Ishikawa (cell line): ENCODE measurements at regions not wholly inside any gene's neighbourhood (a gene's known extent, or its start where the extent isn't known, plus 50 kb on each side); places are given as distances from the start of the nearest gene placed in this dataset.

Experiments
- CEBPB ChIP-seq: IDR thresholded peaks from 2 replicates; pipeline ENCODE4 v1.6.1; 2012
- CREB1 ChIP-seq: IDR thresholded peaks from 2 replicates; pipeline ENCODE4 v1.6.1; 2012; ENCODE audit warnings: low read depth
- EP300 ChIP-seq: IDR thresholded peaks from 2 replicates; pipeline ENCODE4 v1.6.1; 2012; ENCODE audit warnings: borderline replicate concordance
- FOXM1 ChIP-seq: IDR thresholded peaks from 2 replicates; pipeline ENCODE4 v1.6.1; 2012; ENCODE audit warnings: low read depth, borderline replicate concordance
- RAD21 ChIP-seq: IDR thresholded peaks from 2 replicates; pipeline ENCODE4 v1.6.1; 2012; ENCODE audit warnings: low read depth
- TCF12 ChIP-seq: IDR thresholded peaks from 2 replicates; pipeline ENCODE4 v1.6.1; 2012; ENCODE audit warnings: low read depth
- TEAD4 ChIP-seq: IDR thresholded peaks from 2 replicates; pipeline ENCODE4 v1.6.1; 2012
- TF ChIP-seq, protein P1 (sequence below): IDR thresholded peaks from 2 replicates; pipeline ENCODE4 v1.6.1; 2012; ENCODE audit warnings: low read depth, mild to moderate bottlenecking
- TF ChIP-seq, protein P2 (sequence below): IDR thresholded peaks from 2 replicates; pipeline ENCODE4 v1.6.1; 2012
- TF ChIP-seq, protein P3 (sequence below): IDR thresholded peaks from 2 replicates; pipeline ENCODE4 v1.6.1; 2012

DNA sequence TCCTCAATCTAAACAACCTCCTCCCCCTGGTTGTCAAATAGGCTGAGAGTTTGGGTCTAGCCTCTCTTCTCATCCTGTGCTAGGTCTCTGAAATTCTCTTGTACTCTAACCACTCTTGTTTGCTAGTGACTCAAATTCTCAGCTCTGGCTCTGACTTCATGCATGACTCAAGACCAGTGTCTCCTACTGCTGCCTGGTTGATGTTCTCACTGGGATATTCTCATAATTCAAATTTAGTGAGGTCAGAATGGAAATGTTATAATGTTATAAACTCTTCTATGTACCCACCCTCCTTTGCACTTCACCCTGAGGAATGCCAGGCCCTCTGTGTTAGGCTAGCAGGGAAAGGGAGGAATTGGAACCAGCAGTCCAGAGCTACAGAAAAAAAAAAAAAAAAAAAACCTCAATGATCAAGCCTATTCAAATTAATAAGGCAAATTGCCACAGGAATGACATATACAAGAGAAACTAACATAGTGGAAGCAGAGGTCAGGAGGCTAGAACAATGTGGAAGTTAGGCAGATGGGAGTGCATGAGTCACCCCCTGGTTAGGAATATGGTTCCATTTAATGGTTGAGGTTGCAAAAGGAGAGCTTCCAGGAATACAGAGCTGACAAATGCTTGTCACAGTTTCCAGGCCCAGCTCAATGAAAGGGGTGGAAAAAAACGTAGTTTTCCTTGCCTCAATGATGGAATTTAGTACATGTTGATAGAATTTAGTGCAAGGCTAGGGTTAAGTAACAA, 459.5 kb downstream of the RMST start:
- TF ChIP-seq FOXM1 (no peak), RAD21 (no peak), TEAD4 (no peak), CEBPB (no peak), TCF12 (no peak), EP300 (no peak), CREB1 (no peak)
- TF ChIP-seq, protein P1, sequence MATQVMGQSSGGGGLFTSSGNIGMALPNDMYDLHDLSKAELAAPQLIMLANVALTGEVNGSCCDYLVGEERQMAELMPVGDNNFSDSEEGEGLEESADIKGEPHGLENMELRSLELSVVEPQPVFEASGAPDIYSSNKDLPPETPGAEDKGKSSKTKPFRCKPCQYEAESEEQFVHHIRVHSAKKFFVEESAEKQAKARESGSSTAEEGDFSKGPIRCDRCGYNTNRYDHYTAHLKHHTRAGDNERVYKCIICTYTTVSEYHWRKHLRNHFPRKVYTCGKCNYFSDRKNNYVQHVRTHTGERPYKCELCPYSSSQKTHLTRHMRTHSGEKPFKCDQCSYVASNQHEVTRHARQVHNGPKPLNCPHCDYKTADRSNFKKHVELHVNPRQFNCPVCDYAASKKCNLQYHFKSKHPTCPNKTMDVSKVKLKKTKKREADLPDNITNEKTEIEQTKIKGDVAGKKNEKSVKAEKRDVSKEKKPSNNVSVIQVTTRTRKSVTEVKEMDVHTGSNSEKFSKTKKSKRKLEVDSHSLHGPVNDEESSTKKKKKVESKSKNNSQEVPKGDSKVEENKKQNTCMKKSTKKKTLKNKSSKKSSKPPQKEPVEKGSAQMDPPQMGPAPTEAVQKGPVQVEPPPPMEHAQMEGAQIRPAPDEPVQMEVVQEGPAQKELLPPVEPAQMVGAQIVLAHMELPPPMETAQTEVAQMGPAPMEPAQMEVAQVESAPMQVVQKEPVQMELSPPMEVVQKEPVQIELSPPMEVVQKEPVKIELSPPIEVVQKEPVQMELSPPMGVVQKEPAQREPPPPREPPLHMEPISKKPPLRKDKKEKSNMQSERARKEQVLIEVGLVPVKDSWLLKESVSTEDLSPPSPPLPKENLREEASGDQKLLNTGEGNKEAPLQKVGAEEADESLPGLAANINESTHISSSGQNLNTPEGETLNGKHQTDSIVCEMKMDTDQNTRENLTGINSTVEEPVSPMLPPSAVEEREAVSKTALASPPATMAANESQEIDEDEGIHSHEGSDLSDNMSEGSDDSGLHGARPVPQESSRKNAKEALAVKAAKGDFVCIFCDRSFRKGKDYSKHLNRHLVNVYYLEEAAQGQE, result no peak
- TF ChIP-seq, protein P2, sequence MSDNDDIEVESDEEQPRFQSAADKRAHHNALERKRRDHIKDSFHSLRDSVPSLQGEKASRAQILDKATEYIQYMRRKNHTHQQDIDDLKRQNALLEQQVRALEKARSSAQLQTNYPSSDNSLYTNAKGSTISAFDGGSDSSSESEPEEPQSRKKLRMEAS, result no peak
- TF ChIP-seq, protein P3, sequence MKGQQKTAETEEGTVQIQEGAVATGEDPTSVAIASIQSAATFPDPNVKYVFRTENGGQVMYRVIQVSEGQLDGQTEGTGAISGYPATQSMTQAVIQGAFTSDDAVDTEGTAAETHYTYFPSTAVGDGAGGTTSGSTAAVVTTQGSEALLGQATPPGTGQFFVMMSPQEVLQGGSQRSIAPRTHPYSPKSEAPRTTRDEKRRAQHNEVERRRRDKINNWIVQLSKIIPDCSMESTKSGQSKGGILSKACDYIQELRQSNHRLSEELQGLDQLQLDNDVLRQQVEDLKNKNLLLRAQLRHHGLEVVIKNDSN, result no peak
